Aorta (tissue), 5 donors: ENCODE measurements at regions not wholly inside any gene's neighbourhood (a gene's known extent, or its start where the extent isn't known, plus 50 kb on each side); places are given as distances from the start of the nearest gene placed in this dataset.

Experiments used
- ATAC-seq: fragments of 200-7000 bp; cut with Tn5 transposase; one replicate; pipeline ENCODE4 v1.9.1; 2022; ENCODE audit warnings: moderate library complexity; ENCODE audit not compliant: low FRiP score
- DNase-seq, 2 donors: peaks; one replicate each; pipeline ENCODE4 v3.0.0-alpha.2; 2020
- H3K27ac ChIP-seq, 2 donors: one replicate each; pipeline ENCODE4 v1.5.1; 2013; ENCODE audit warnings: low read length in 2 of 2, mild to moderate bottlenecking in 2 of 2, moderate library complexity in 2 of 2, control low read depth in 1 of 2, inconsistent platforms in 1 of 2, low read depth in 1 of 2
- H3K27me3 ChIP-seq, 2 donors: one replicate each; pipeline ENCODE4 v1.6.1; 2013; ENCODE audit warnings: control low read depth in 1 of 2, low read length in 1 of 2, mild to moderate bottlenecking in 1 of 2, moderate library complexity in 1 of 2; ENCODE audit not compliant: insufficient read depth in 2 of 2, control insufficient read depth in 1 of 2
- H3K36me3 ChIP-seq, 2 donors: one replicate each; pipeline ENCODE4 v1.6.1; 2013; ENCODE audit warnings: control low read depth in 1 of 2, low read length in 1 of 2, mild to moderate bottlenecking in 1 of 2; ENCODE audit not compliant: insufficient read depth in 2 of 2, control insufficient read depth in 1 of 2
- H3K4me1 ChIP-seq, 2 donors: one replicate each; pipeline ENCODE4 v1.6.1; 2013; ENCODE audit warnings: low read length in 2 of 2, control low read depth in 1 of 2, mild to moderate bottlenecking in 1 of 2, moderate library complexity in 1 of 2; ENCODE audit not compliant: insufficient read depth in 2 of 2, control insufficient read depth in 1 of 2
- H3K4me3 ChIP-seq, 2 donors: one replicate each; pipeline ENCODE4 v1.5.1; 2013; ENCODE audit warnings: low read length in 2 of 2, control low read depth in 1 of 2, mild to moderate bottlenecking in 1 of 2
- H3K9me3 ChIP-seq: one replicate; pipeline ENCODE4 v1.6.1; 2013; ENCODE audit warnings: mild to moderate bottlenecking, low read length; ENCODE audit not compliant: control insufficient read depth
- WGBS, 2 donors: extraction: QIAGEN DNeasy Blood & Tissue Kit; methylation state at CpG; one replicate each; pipeline ENCODE4 v1.1.7; 2013; 5-methylcytosine and 5-hydroxymethylcytosine counted together
- intact Hi-C, 2 donors: fragments of 100-400 bp; cut with DNase I; formaldehyde crosslinking; loops; one replicate each; pipeline versions ENCODE4 v1.14.2 to v1.15.0; 2022
- donor health status: healthy with polysubstance abuse.
- donor health status: Bipolar disorder and iron deficiency.
- donor health status: DM: no; HTN: no; CAD: no.
- donor health status: DM: no; HTN: no; CAD: no.
- donor health status: DM: yes; HTN: yes; CAD: no.

- ATAC-seq, result no peak
- no peaks in the 10 kb centered on the region for H3K27me3 ChIP-seq
- no peak overlapping the region for H3K4me3 ChIP-seq
- H3K4me1 ChIP-seq, result no peaks in the 10 kb centered on the region
- no peak for DNase-seq
- no peaks in the 10 kb centered on the region for H3K9me3 ChIP-seq
- intact Hi-C loops, result no loop called here
- no peak overlapping the region for H3K27ac ChIP-seq
- H3K36me3 ChIP-seq, result no peaks in the 10 kb centered on the region
These were observed 946.7 kb upstream of the TMPRSS15 start for GRCh38 chr21:19350286-19350685.

- H3K36me3 ChIP-seq, result no peaks in the 10 kb centered on the region
- no peaks in the 10 kb centered on the region for H3K27me3 ChIP-seq
- no peaks in the 10 kb centered on the region for H3K9me3 ChIP-seq
- H3K4me3 ChIP-seq, result no peak overlapping the region
- DNase-seq, result no peak
- H3K27ac ChIP-seq, result no peak overlapping the region
- no peak for ATAC-seq
- H3K4me1 ChIP-seq, result no peaks in the 10 kb centered on the region
- intact Hi-C loops, result no loop called here
- 64 to 74% methylated on average over 2 of the region's 2 CpGs for WGBS, 2 donors
These were observed 949.7 kb upstream of the TMPRSS15 start for GRCh38 chr21:19353256-19353655.

GRCh38 chr21:19368944-19369343 lies 965.4 kb upstream of the TMPRSS15 start:
- Histone ChIP-seq H3K4me3 (no peak overlapping the region), H3K27ac (no peak overlapping the region), H3K9me3 (no peaks in the 10 kb centered on the region), H3K27me3 (no peaks in the 10 kb centered on the region), H3K36me3 (no peaks in the 10 kb centered on the region), H3K4me1 (no peaks in the 10 kb centered on the region)
- 11 to 13% methylated on average over 1 of the region's 1 CpG for WGBS, 2 donors
- intact Hi-C loops, result no loop called here
- no peak for ATAC-seq
- no peak for DNase-seq

- ATAC-seq, result no peak
- intact Hi-C loops, result no loop called here
- Histone ChIP-seq H3K27ac (no peak overlapping the region), H3K27me3 (no peaks in the 10 kb centered on the region), H3K4me3 (no peak overlapping the region), H3K4me1 (no peaks in the 10 kb centered on the region), H3K36me3 (no peaks in the 10 kb centered on the region), H3K9me3 (no peaks in the 10 kb centered on the region)
- WGBS, 2 donors, result 64% methylated on average over 4 of the region's 4 CpGs
- no peak for DNase-seq
These were observed 988.8 kb upstream of the TMPRSS15 start for GRCh38 chr21:19392390-19392789.

GRCh38 chr21:19400223-19400770 lies 996.7 kb upstream of the TMPRSS15 start:
- ATAC-seq (no peak), DNase-seq (no peak)
- H3K9me3 ChIP-seq, result no peaks in the 10 kb centered on the region
- no peak overlapping the region for H3K27ac ChIP-seq
- no peaks in the 10 kb centered on the region for H3K4me1 ChIP-seq
- no peaks in the 10 kb centered on the region for H3K36me3 ChIP-seq
- intact Hi-C loops, result no loop called here
- no peaks in the 10 kb centered on the region for H3K27me3 ChIP-seq
- H3K4me3 ChIP-seq, result no peak overlapping the region
- WGBS, 2 donors, result 78 to 83% methylated on average over 5 of the region's 5 CpGs

GRCh38 chr21:19402870-19403269 lies 999.3 kb upstream of the TMPRSS15 start:
- no peak overlapping the region for H3K27ac ChIP-seq
- H3K27me3 ChIP-seq, result no peaks in the 10 kb centered on the region
- H3K4me3 ChIP-seq, result no peak overlapping the region
- ATAC-seq (no peak), DNase-seq (no peak)
- no peaks in the 10 kb centered on the region for H3K9me3 ChIP-seq
- H3K4me1 ChIP-seq, result no peaks in the 10 kb centered on the region
- intact Hi-C loops, result no loop called here
- H3K36me3 ChIP-seq, result no peaks in the 10 kb centered on the region

- intact Hi-C loops, result no loop called here
These were observed 1001.7 kb upstream of the TMPRSS15 start for GRCh38 chr21:19405326-19405725.

GRCh38 chr21:19420565-19420964 lies 1017.0 kb upstream of the TMPRSS15 start:
- DNase-seq (no peak), ATAC-seq (no peak)
- Histone ChIP-seq H3K27ac (no peak overlapping the region), H3K36me3 (no peaks in the 10 kb centered on the region), H3K4me3 (no peak overlapping the region), H3K27me3 (no peaks in the 10 kb centered on the region), H3K4me1 (no peaks in the 10 kb centered on the region), H3K9me3 (no peaks in the 10 kb centered on the region)
- intact Hi-C loops, result no loop called here
- WGBS, 2 donors, result 24 to 39% methylated on average over 3 of the region's 3 CpGs

More at GRCh38 chr21:19405326-19405725, 1001.7 kb upstream of the TMPRSS15 start:
- no peaks in the 10 kb centered on the region for H3K4me1 ChIP-seq
- DNase-seq (no peak), ATAC-seq (no peak)
- no peaks in the 10 kb centered on the region for H3K36me3 ChIP-seq
- no peak overlapping the region for H3K4me3 ChIP-seq
- WGBS, 2 donors, result 56 to 60% methylated on average over 2 of the region's 2 CpGs
- no peaks in the 10 kb centered on the region for H3K27me3 ChIP-seq
- H3K9me3 ChIP-seq, result no peaks in the 10 kb centered on the region
- H3K27ac ChIP-seq, result no peak overlapping the region

- H3K4me3 ChIP-seq, result no peak overlapping the region
- intact Hi-C loops, result no loop called here
- H3K9me3 ChIP-seq, result no peaks in the 10 kb centered on the region
- no peak for ATAC-seq
- no peak for DNase-seq
- H3K36me3 ChIP-seq, result no peaks in the 10 kb centered on the region
- H3K27me3 ChIP-seq, result no peaks in the 10 kb centered on the region
- H3K4me1 ChIP-seq, result no peaks in the 10 kb centered on the region
- WGBS, 2 donors, result 67 to 71% methylated on average over 4 of the region's 4 CpGs
- H3K27ac ChIP-seq, result no peak overlapping the region
These were observed 1030.0 kb upstream of the TMPRSS15 start for GRCh38 chr21:19433623-19434022.
